ENCODE measurements at regions not wholly inside any gene's neighbourhood (a gene's known extent, or its start where the extent isn't known, plus 50 kb on each side); places are given as distances from the start of the nearest gene placed in this dataset.

- H3K4me3 ChIP-seq (ENCODE audit: low read length): no peak overlapping the region
- H3K9ac ChIP-seq (ENCODE audit: low read length): no peak overlapping the region
- H4K20me1 ChIP-seq (ENCODE audit: insufficient read depth, low read length): no peaks in the 10 kb centered on the region
- no peaks in the 10 kb centered on the region for H3F3A ChIP-seq (ENCODE audit: insufficient read depth, low read length)
- H2AFZ ChIP-seq (ENCODE audit: low read length): no peak overlapping the region
- H3K9me2 ChIP-seq (replicated peaks; ENCODE audit: insufficient read depth, low read length): no peaks in the 10 kb centered on the region
- TF ChIP-seq EZH2phosphoT487 (IDR thresholded peaks at IDR 0.05; ENCODE audit: low read length): no peak
- TF ChIP-seq CTCF (IDR thresholded peaks at IDR 0.05; ENCODE audit: low read length): no peak
- no peak for TF ChIP-seq EZH2 (optimal IDR thresholded peaks at IDR 0.05; ENCODE audit: low read depth, low read length)
- no peaks in the 10 kb centered on the region for H3K79me2 ChIP-seq (ENCODE audit: low read length)
- H3K4me1 ChIP-seq (ENCODE audit: low read length): 0 out of 2 replicates have a peak, but pooled peaks cover 3% of the 10 kb centered on the region
- no peak overlapping the region for H3K27ac ChIP-seq (ENCODE audit: low read length)
- no peak overlapping the region for H3K4me2 ChIP-seq (ENCODE audit: low read depth, low read length)
- no peaks in the 10 kb centered on the region for H3K36me3 ChIP-seq (replicated peaks; ENCODE audit: insufficient read depth, low read length)
- no peaks in the 10 kb centered on the region for H3K27me3 ChIP-seq (replicated peaks; ENCODE audit: insufficient read depth, low read length)
- H3K9me3 ChIP-seq (replicated peaks; ENCODE audit: insufficient read depth, low read length): no peaks in the 10 kb centered on the region
- no peak for DNase-seq
Measured at GRCh38 chr6:145044641-145045246, 690.6 kb downstream of the EPM2A start.

GRCh38 chr6:145045582-145045981, 689.7 kb downstream of the EPM2A start:
- no peak for TF ChIP-seq CTCF (IDR thresholded peaks at IDR 0.05; ENCODE audit: low read length)
- H2AFZ ChIP-seq (ENCODE audit: low read length): no peak overlapping the region
- no peak overlapping the region for H3K27ac ChIP-seq (ENCODE audit: low read length)

GRCh38 chr6:145047891-145048290, 687.4 kb downstream of the EPM2A start:
- Histone ChIP-seq H3K9ac (ENCODE audit: low read length) (no peak overlapping the region), H3K27me3 (replicated peaks; ENCODE audit: insufficient read depth, low read length) (no peaks in the 10 kb centered on the region), H4K20me1 (ENCODE audit: insufficient read depth, low read length) (no peaks in the 10 kb centered on the region), H3K9me2 (replicated peaks; ENCODE audit: insufficient read depth, low read length) (no peaks in the 10 kb centered on the region), H3K27ac (ENCODE audit: low read length) (no peak overlapping the region), H2AFZ (ENCODE audit: low read length) (no peak overlapping the region), H3K4me2 (ENCODE audit: low read depth, low read length) (no peak overlapping the region), H3K4me1 (ENCODE audit: low read length) (no peaks in the 10 kb centered on the region), H3K9me3 (replicated peaks; ENCODE audit: insufficient read depth, low read length) (no peaks in the 10 kb centered on the region), H3K36me3 (replicated peaks; ENCODE audit: insufficient read depth, low read length) (no peaks in the 10 kb centered on the region), H3K4me3 (ENCODE audit: low read length) (no peak overlapping the region), H3K79me2 (ENCODE audit: low read length) (no peaks in the 10 kb centered on the region), H3F3A (ENCODE audit: insufficient read depth, low read length) (no peaks in the 10 kb centered on the region)
- no peak for DNase-seq
- TF ChIP-seq EZH2 (optimal IDR thresholded peaks at IDR 0.05; ENCODE audit: low read depth, low read length) (no peak), EZH2phosphoT487 (IDR thresholded peaks at IDR 0.05; ENCODE audit: low read length) (no peak), CTCF (IDR thresholded peaks at IDR 0.05; ENCODE audit: low read length) (no peak)

More at GRCh38 chr6:145045582-145045981, 689.7 kb downstream of the EPM2A start:
- no peaks in the 10 kb centered on the region for H3K27me3 ChIP-seq (replicated peaks; ENCODE audit: insufficient read depth, low read length)
- H4K20me1 ChIP-seq (ENCODE audit: insufficient read depth, low read length): no peaks in the 10 kb centered on the region
- H3K4me1 ChIP-seq (ENCODE audit: low read length): 0 out of 2 replicates have a peak, but pooled peaks cover 3% of the 10 kb centered on the region
- H3K9ac ChIP-seq (ENCODE audit: low read length): no peak overlapping the region
- H3K9me3 ChIP-seq (replicated peaks; ENCODE audit: insufficient read depth, low read length): no peaks in the 10 kb centered on the region
- H3K4me3 ChIP-seq (ENCODE audit: low read length): no peak overlapping the region
- no peak for DNase-seq
- no peak overlapping the region for H3K4me2 ChIP-seq (ENCODE audit: low read depth, low read length)
- no peaks in the 10 kb centered on the region for H3K9me2 ChIP-seq (replicated peaks; ENCODE audit: insufficient read depth, low read length)
- no peaks in the 10 kb centered on the region for H3K36me3 ChIP-seq (replicated peaks; ENCODE audit: insufficient read depth, low read length)
- H3F3A ChIP-seq (ENCODE audit: insufficient read depth, low read length): no peaks in the 10 kb centered on the region
- no peaks in the 10 kb centered on the region for H3K79me2 ChIP-seq (ENCODE audit: low read length)
